HG02973 (cell line): ENCODE measurements at regions not wholly inside any gene's neighbourhood (a gene's known extent, or its start where the extent isn't known, plus 50 kb on each side); places are given as distances from the start of the nearest gene placed in this dataset.

Source experiments
- ATAC-seq: cut with Tn5 transposase; IDR thresholded peaks from one replicate; pipeline ENCODE4 v1.9.1; 2021; ENCODE audit warnings: moderate library complexity; ENCODE audit not compliant: unreplicated experiment

- ATAC-seq, result no peak
These were observed 52.6 kb upstream of the OLFM4 start for GRCh38 chr13:52975969-52976368.

- no peak for ATAC-seq
These were observed 53.5 kb upstream of the OLFM4 start for GRCh38 chr13:52975161-52975560.

DNA sequence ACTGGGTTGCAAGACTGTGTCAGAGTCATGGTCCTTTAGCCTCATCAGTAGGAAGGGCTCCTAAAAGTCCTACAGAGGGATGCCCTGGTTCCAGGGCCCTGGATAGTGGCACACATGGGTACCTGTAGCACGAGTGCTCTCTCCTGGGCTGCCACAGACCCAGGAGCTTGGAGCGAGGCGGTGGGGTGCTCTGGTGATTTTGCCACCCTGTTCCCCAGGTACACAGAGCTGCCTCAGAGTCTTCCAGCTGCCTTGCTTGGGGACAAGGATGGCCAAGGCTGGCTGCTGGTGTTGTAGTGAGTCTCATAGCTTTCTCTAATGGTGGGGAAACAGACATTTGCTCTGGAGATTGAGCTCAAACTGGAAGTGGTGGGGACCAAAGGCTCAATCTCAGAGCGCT is 53.9 kb upstream of the OLFM4 start:
- no peak for ATAC-seq

GRCh38 chr13:52969373-52969772 is 59.2 kb upstream of the OLFM4 start:
- ATAC-seq, result no peak

GRCh38 chr13:52968074-52968700 is 60.4 kb upstream of the OLFM4 start:
- peak; percentile 99 for ATAC-seq

DNA sequence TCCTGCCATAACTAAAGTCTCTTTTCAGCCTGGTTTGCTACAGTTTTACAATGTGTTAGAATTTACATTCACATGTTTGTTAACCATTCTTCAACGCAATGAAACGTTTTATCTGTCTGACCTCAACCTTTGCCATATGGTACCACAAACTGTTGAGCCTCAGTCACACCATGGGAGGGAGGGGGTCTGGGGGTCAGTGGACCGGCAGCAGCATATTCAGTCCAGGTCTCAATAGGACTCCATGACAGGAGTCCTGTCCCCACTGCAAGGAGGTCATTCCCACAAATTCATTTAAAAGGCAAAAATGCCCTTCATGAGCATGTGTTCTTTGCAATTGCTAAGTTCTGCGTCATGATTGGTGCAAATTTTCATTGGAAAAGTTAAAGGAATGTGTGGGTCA is 66.6 kb upstream of the OLFM4 start:
- ATAC-seq, result no peak

- no peak for ATAC-seq
These were observed 67.2 kb upstream of the OLFM4 start for GRCh38 chr13:52961256-52961910.

DNA sequence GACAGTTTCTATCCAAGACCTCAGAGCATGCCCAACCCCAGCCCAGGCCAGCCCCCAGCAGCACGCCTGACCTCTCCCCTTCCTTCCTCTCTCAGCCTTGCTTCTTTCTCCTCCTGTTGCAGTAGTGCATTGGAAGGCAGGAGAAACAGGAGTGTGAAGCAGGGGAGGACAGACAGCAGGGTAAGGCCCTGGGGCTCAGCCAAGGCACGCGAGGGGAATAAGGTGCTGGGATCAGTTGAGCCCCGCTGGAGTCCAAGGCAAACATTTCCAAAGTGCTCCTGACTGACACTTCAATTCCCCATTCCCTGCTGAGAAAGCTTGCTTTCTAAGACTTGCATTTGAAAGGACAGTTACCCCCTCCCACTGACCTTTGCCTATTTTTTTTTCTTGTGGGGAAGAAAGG is 73.1 kb upstream of the OLFM4 start:
- no peak for ATAC-seq

- ATAC-seq, result no peak
These were observed 73.8 kb upstream of the OLFM4 start for GRCh38 chr13:52954838-52955237.

DNA sequence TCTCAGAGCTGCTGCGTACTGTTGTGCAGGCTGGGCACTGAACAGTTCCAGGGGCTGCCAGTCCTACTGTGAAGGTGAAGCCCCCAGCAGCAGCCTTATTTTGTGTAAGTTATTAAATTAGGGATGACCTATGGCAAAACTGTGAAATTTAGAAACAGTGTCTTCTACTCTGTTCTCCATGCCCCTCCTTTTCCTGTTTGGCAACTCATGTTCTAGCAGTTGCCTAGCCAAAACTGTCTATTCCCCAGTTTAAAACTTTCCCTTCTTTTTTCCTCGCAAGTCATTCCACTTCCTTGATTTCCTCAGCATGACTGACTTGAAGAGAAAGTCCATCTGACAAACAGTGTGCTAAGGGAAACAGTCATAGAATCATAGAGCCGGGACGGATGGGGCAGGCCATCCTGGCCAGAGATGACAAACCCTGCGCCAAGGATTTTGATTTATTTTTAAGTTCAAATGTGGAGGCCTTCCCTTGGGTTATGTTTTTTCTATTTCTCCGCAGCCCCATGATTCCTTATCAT is 78.1 kb upstream of the OLFM4 start:
- no peak for ATAC-seq

DNA sequence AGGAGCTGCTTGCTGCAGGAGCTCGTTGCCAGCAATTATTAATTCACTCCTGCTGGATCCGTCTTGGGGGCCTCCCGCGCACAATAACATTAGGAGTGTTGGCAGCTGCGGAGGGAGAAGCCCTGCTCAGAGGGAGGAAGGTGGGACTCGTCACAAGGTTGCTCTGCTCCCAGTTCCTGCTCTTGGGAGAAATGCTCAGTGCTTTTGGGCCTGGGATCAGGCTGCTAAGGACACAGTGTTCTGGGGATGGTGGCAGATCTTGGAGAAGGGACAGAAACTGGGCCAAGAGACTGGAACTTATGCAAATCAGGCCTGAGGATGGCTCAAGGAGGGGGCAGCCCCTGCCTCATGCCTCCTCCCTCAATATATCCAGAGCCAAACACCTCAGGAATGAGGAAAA is 78.9 kb upstream of the OLFM4 start:
- ATAC-seq, result no peak

GRCh38 chr13:52949044-52949443 is 79.6 kb upstream of the OLFM4 start:
- ATAC-seq, result no peak

GRCh38 chr13:52947921-52948373 is 80.7 kb upstream of the OLFM4 start:
- ATAC-seq, result no peak

DNA sequence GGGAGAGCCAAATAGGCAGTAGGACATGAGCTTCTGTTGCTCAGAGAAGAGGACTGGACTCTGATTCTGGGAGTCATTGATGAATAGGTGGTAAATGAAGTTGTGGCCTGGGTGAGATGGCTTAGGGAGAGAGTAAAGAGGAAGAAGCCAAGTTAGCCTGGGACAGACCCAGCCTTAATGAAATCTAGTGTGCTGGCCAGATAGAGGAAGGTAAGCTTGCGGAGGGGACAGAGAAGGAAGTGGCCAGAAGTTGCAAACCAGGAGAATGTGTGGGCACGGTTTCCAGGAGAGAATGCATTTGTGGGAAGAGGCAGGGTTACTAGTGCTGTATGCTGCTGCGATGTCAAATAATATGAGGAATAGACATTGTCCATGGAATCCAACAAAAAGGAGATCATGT is 83.3 kb upstream of the OLFM4 start:
- ATAC-seq, result no peak

DNA sequence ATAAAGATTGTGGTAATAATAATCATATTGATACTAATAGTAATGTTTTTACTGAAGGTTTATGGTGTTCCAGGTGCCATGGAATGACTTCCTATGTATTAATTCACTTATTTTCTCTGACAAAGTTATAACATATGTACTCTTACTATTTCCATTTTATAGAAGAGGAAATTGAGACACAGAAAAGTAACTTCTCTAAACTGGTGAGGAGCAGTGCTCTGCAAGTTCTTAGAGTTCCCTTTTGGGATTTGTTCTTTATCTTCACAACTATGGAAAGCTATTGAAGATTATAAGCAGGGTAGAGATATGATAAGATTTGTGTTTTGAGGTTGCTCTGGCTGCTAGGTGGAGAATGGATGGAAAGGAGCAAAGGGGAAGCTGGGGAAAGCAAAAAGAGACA is 83.9 kb upstream of the OLFM4 start:
- no peak for ATAC-seq

- ATAC-seq, result no peak
These were observed 89.6 kb upstream of the PCDH8 start for GRCh38 chr13:52938065-52938464.

DNA sequence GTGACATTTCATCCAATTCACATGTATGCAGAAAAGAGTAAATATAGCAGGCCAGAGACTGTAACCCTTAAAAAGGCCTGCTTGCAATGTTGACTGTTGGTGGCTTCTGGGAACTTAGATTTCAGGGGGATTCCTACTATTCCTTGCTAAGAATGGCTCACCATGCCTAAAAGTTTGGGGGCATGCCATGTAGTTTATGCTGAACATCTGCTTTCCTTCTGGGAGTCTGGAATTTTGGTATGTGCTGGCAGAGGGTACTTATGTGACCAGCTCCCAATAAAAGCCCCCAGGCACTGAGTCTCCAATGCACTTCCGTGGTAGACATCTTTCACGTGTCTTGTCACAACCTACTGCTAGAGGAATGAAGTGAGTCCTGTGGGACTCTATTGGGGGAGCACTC is 88.4 kb upstream of the PCDH8 start:
- ATAC-seq, result no peak

- no peak for ATAC-seq
These were observed 85.8 kb upstream of the PCDH8 start for GRCh38 chr13:52934258-52934657.

- no peak for ATAC-seq
These were observed 85.2 kb upstream of the PCDH8 start for GRCh38 chr13:52933547-52934210.

DNA sequence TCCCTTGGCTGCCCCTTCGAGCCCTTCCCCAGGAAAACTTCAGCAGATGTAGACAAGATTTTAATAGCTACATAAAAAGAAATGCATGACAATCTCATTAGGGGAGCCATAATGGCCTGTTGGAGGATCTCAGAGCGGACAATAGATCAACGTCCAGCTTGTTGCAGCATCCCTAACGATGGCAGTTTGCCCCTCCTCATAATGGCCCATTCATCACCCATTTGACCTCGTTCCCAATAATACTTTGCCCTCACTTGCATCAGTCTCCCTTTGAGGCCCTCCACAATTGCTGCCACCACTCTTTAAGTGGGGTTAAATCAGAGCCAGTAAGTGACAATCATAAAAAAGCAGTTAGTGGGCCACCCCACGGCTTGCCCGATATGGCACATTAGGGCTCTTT is 84.7 kb upstream of the PCDH8 start:
- no peak for ATAC-seq

DNA sequence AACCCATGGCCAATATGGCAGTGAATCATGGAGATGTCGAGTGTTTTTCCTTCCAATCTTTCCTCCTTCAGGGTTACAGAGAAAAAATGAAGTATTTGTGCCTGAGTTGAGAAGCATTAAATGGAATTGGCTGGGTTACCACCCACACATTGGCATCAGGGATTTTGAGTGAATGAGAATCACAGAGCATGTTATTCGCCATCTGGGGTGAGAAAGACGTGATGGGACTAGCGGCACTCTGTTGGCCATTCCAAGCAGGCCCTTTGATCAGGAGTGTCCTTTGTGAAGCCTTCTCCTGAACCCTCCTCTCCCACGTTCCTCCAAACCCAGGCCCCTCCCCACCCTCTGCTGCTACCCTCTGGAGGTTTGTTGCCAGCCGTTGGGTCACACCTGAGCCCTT is 84.2 kb upstream of the PCDH8 start:
- no peak for ATAC-seq
